ENCODE measurements at regions not wholly inside any gene's neighbourhood (a gene's known extent, or its start where the extent isn't known, plus 50 kb on each side); places are given as distances from the start of the nearest gene placed in this dataset.

DNA sequence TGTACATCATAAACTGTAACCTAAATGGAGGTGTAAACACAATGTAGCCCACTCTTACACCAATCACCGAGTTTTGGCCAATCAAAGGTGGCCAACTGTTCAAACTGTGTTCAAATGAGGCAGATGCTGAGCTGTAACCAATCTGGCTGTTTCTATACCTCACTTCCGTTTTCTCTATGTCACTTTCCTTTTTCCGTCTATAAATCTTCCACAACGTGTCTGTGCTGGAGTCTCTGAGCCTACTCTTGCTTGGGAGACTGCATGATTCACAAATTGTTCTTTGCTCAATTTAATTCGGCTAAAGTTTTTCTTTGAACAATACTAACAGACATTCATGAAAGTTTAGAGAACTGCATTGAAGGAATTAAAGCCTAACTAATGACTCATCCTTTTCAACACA lies 547.1 kb upstream of the USP15 start:
- TF ChIP-seq CTCF (IDR thresholded peaks at IDR 0.05; ENCODE audit: low read depth, low read length, poor library complexity, severe bottlenecking): no peak
- no peak for TF ChIP-seq EZH2phosphoT487 (IDR thresholded peaks at IDR 0.05; ENCODE audit: borderline replicate concordance, low read length)

Data from DOHH2 (cell line).